HG03469 (cell line): ENCODE measurements at regions not wholly inside any gene's neighbourhood (a gene's known extent, or its start where the extent isn't known, plus 50 kb on each side); places are given as distances from the start of the nearest gene placed in this dataset.
"Not testable (repeated sequence)": the region's sequence is repeated elsewhere in the genome, so short reads cannot be mapped to it uniquely, and the experiment has no call there.

Experiments used
- ATAC-seq: cut with Tn5 transposase; IDR thresholded peaks from one replicate; pipeline ENCODE4 v1.9.1; 2021; ENCODE audit warnings: mild to moderate bottlenecking, moderate library complexity, moderate number of reproducible peaks; ENCODE audit not compliant: unreplicated experiment

- no peak for ATAC-seq
Observed at GRCh38 chr3:74978684-74979083, 364.2 kb upstream of the CNTN3 start.

- ATAC-seq = not testable (repeated sequence)
Observed at GRCh38 chr3:74985028-74985904, 370.8 kb upstream of the CNTN3 start.

- ATAC-seq = no peak
Observed at GRCh38 chr3:74988095-74988494, 373.6 kb upstream of the CNTN3 start.

- ATAC-seq = no peak
Observed at GRCh38 chr3:74992898-74993297, 378.4 kb upstream of the CNTN3 start.

GRCh38 chr3:75001330-75001729 is 386.9 kb upstream of the CNTN3 start:
- no peak for ATAC-seq

- no peak for ATAC-seq
Observed at GRCh38 chr3:75012791-75013331, 398.4 kb upstream of the CNTN3 start.

- no peak for ATAC-seq
Observed at GRCh38 chr3:75014008-75014407, 399.5 kb upstream of the CNTN3 start.

- no peak for ATAC-seq
Observed at GRCh38 chr3:75015280-75015679, 400.8 kb upstream of the CNTN3 start.

GRCh38 chr3:75035146-75035545 is 420.7 kb upstream of the CNTN3 start:
- ATAC-seq = no peak

- no peak for ATAC-seq
Observed at GRCh38 chr3:75042941-75043340, 428.5 kb upstream of the CNTN3 start.

- no peak for ATAC-seq
Observed at GRCh38 chr3:75048650-75049049, 434.2 kb upstream of the CNTN3 start.

- no peak for ATAC-seq
Observed at GRCh38 chr3:75049533-75049932, 435.1 kb upstream of the CNTN3 start.

GRCh38 chr3:75059120-75059519 is 444.7 kb upstream of the CNTN3 start:
- no peak for ATAC-seq

GRCh38 chr3:75061806-75062205 is 447.3 kb upstream of the CNTN3 start:
- no peak for ATAC-seq

GRCh38 chr3:75075158-75075557 is 460.7 kb upstream of the CNTN3 start:
- no peak for ATAC-seq

- ATAC-seq = no peak
Observed at GRCh38 chr3:75076481-75076880, 462.0 kb upstream of the CNTN3 start.

- no peak for ATAC-seq
Observed at GRCh38 chr3:75078290-75078689, 463.8 kb upstream of the CNTN3 start.

- no peak for ATAC-seq
Observed at GRCh38 chr3:75082845-75083244, 468.4 kb upstream of the CNTN3 start.

GRCh38 chr3:75089841-75090240 is 475.4 kb upstream of the CNTN3 start:
- no peak for ATAC-seq

- ATAC-seq = no peak
Observed at GRCh38 chr3:75101329-75102147, 487.1 kb upstream of the CNTN3 start.

- ATAC-seq = no peak
Observed at GRCh38 chr3:75110741-75111140, 496.3 kb upstream of the CNTN3 start.

- no peak for ATAC-seq
Observed at GRCh38 chr3:75115695-75116094, 501.2 kb upstream of the CNTN3 start.
